DND-41 (cell line): ENCODE measurements at regions not wholly inside any gene's neighbourhood (a gene's known extent, or its start where the extent isn't known, plus 50 kb on each side); places are given as distances from the start of the nearest gene placed in this dataset.

Source experiments
- ATAC-seq: fragments of 200-7000 bp; cut with Tn5 transposase; 3 replicates; pipeline ENCODE4 v1.9.1; 2021; ENCODE audit warnings: low read depth; ENCODE audit not compliant: insufficient read depth
- DNase-seq: peaks from one replicate; pipeline ENCODE4 v3.0.0-alpha.2; 2020
- H2AFZ ChIP-seq: 2 replicates; pipeline ENCODE4 v1.6.0; 2012; ENCODE audit warnings: low read depth, low read length
- H3K27ac ChIP-seq: 2 replicates; pipeline ENCODE4 v1.5.1; 2012; ENCODE audit warnings: low read length, inconsistent platforms
- H3K27me3 ChIP-seq: fragments of 200-600 bp; sonication (generic); 2 replicates; pipeline ENCODE4 v1.6.0; 2012; ENCODE audit warnings: low read length, mild to moderate bottlenecking, inconsistent platforms; ENCODE audit not compliant: insufficient read depth, poor library complexity
- H3K36me3 ChIP-seq: 2 replicates; pipeline ENCODE4 v1.5.1; 2012; ENCODE audit warnings: low read length, inconsistent platforms; ENCODE audit not compliant: insufficient read depth
- H3K4me1 ChIP-seq: 2 replicates; pipeline ENCODE4 v1.5.1; 2012; ENCODE audit warnings: mild to moderate bottlenecking, low read length; ENCODE audit not compliant: insufficient read depth
- H3K4me2 ChIP-seq: 2 replicates; pipeline ENCODE4 v1.6.0; 2012; ENCODE audit warnings: mild to moderate bottlenecking, moderate library complexity, low read length, inconsistent platforms; ENCODE audit not compliant: insufficient read depth
- H3K4me3 ChIP-seq, 2 experiments: fragments of 200-600 bp in 1 of 2; shearing (Covaris generic) in 1 of 2; 2 replicates each; pipeline ENCODE4 v1.5.1; 2012 to 2016; ENCODE audit warnings: inconsistent platforms in 2 of 2, low read length in 2 of 2, mild to moderate bottlenecking in 2 of 2, low read depth in 1 of 2, moderate library complexity in 1 of 2
- H3K79me2 ChIP-seq: 2 replicates; pipeline ENCODE4 v1.6.0; 2012; ENCODE audit warnings: low read length, inconsistent platforms; ENCODE audit not compliant: insufficient read depth
- H3K9ac ChIP-seq: 2 replicates; pipeline ENCODE4 v1.6.0; 2012; ENCODE audit warnings: low read depth, mild to moderate bottlenecking, inconsistent platforms, low read length, moderate library complexity
- H3K9me3 ChIP-seq: 2 replicates; pipeline ENCODE4 v1.5.1; 2012; ENCODE audit warnings: low read length, moderate library complexity, mild to moderate bottlenecking, inconsistent platforms; ENCODE audit not compliant: insufficient read depth, severe bottlenecking
- H4K20me1 ChIP-seq: 2 replicates; pipeline ENCODE4 v1.6.0; 2012; ENCODE audit warnings: low read length; ENCODE audit not compliant: insufficient read depth
- CTCF ChIP-seq: IDR thresholded peaks from 2 replicates; pipeline ENCODE4 v1.5.1; 2012; ENCODE audit warnings: borderline replicate concordance, low read length, moderate library complexity, mild to moderate bottlenecking; ENCODE audit not compliant: poor library complexity, severe bottlenecking; ENCODE audit errors: extremely low read depth
- EZH2 ChIP-seq: IDR thresholded peaks from 3 replicates; pipeline ENCODE4 v1.6.1; 2012; ENCODE audit warnings: borderline replicate concordance, low read depth, mild to moderate bottlenecking, moderate library complexity, low read length, inconsistent platforms; ENCODE audit not compliant: severe bottlenecking

GRCh38 chr6:106747139-106747538 lies 117.8 kb downstream of the QRSL1 start:
- TF ChIP-seq CTCF (no peak), EZH2 (no peak)
- no peaks in the 10 kb centered on the region for H3K36me3 ChIP-seq
- H3K79me2 ChIP-seq, result no peaks in the 10 kb centered on the region
- H4K20me1 ChIP-seq, result no peaks in the 10 kb centered on the region
- no peaks in the 10 kb centered on the region for H3K9me3 ChIP-seq
- H3K9ac ChIP-seq, result no peak overlapping the region
- H3K27me3 ChIP-seq, result peaks cover 14% of the 10 kb centered on the region
- DNase-seq (no peak), ATAC-seq (no peak)
- H3K4me3 ChIP-seq, result no peak overlapping the region
- H3K4me2 ChIP-seq, result no peak overlapping the region
- H3K27ac ChIP-seq, result no peak overlapping the region
- no peak overlapping the region for H2AFZ ChIP-seq
- no peaks in the 10 kb centered on the region for H3K4me1 ChIP-seq

GRCh38 chr6:106746652-106747051 lies 117.3 kb downstream of the QRSL1 start:
- H3K9ac ChIP-seq, result no peak overlapping the region
- no peak overlapping the region for H3K4me3 ChIP-seq
- H3K9me3 ChIP-seq, result no peaks in the 10 kb centered on the region
- no peaks in the 10 kb centered on the region for H3K4me1 ChIP-seq
- peaks cover 14% of the 10 kb centered on the region for H3K27me3 ChIP-seq
- no peak overlapping the region for H3K4me2 ChIP-seq
- no peak for DNase-seq
- ATAC-seq, result no peak
- no peak overlapping the region for H2AFZ ChIP-seq
- no peaks in the 10 kb centered on the region for H3K79me2 ChIP-seq
- no peaks in the 10 kb centered on the region for H4K20me1 ChIP-seq
- H3K27ac ChIP-seq, result no peak overlapping the region
- no peak for TF ChIP-seq CTCF
- no peak for TF ChIP-seq EZH2
- no peaks in the 10 kb centered on the region for H3K36me3 ChIP-seq

- H3K27me3 ChIP-seq, result peaks cover 14% of the 10 kb centered on the region
- no peak for DNase-seq
- H3K4me3 ChIP-seq, result no peak overlapping the region
- no peak overlapping the region for H3K4me2 ChIP-seq
- H3K9me3 ChIP-seq, result no peaks in the 10 kb centered on the region
- ATAC-seq, result no peak
- H4K20me1 ChIP-seq, result no peaks in the 10 kb centered on the region
- TF ChIP-seq EZH2 (no peak), CTCF (no peak)
- H3K79me2 ChIP-seq, result no peaks in the 10 kb centered on the region
- no peak overlapping the region for H3K27ac ChIP-seq
- H3K4me1 ChIP-seq, result no peaks in the 10 kb centered on the region
- H3K36me3 ChIP-seq, result no peaks in the 10 kb centered on the region
- no peak overlapping the region for H2AFZ ChIP-seq
- no peak overlapping the region for H3K9ac ChIP-seq
Measured at GRCh38 chr6:106745824-106746582, 116.6 kb downstream of the QRSL1 start.
